WTC11 (cell line): ENCODE measurements at regions not wholly inside any gene's neighbourhood (a gene's known extent, or its start where the extent isn't known, plus 50 kb on each side); places are given as distances from the start of the nearest gene placed in this dataset.

Experiments used
- ATF6 ChIP-seq: sonication (generic); formaldehyde crosslinking; IDR thresholded peaks from 2 replicates; pipeline ENCODE4 v1.8.1; 2023; ENCODE audit warnings: mild to moderate bottlenecking, missing genetic modification reagents
- NR3C1 ChIP-seq: sonication (generic); formaldehyde crosslinking; conservative IDR thresholded peaks from 2 replicates; pipeline ENCODE4 v1.8.1; 2023; ENCODE audit warnings: low read depth, mild to moderate bottlenecking, missing genetic modification reagents
- SP1 ChIP-seq: sonication (generic); formaldehyde crosslinking; conservative IDR thresholded peaks from 2 replicates; pipeline ENCODE4 v1.8.1; 2022; ENCODE audit warnings: missing genetic modification reagents

GRCh38 chr3:111292117-111292516 lies 220.5 kb downstream of the NECTIN3 start:
- TF ChIP-seq ATF6 (no peak), NR3C1 (CRISPR knock-in tag) (no peak), SP1 (CRISPR knock-in tag) (no peak)
